GM12878 (cell line): ENCODE measurements at regions not wholly inside any gene's neighbourhood (a gene's known extent, or its start where the extent isn't known, plus 50 kb on each side); places are given as distances from the start of the nearest gene placed in this dataset.

ENCODE experiments used
- ATF2 ChIP-seq: IDR thresholded peaks from 2 replicates; pipeline ENCODE4 v1.6.1; 2012; ENCODE audit warnings: low read length, inconsistent platforms
- BACH1 ChIP-seq: fragments of 450-650 bp; IDR thresholded peaks from 2 replicates; pipeline ENCODE4 v1.6.1; 2017; ENCODE audit warnings: mild to moderate bottlenecking, borderline replicate concordance
- BHLHE40 ChIP-seq, 2 experiments: fragments of 450-650 bp in 1 of 2; IDR thresholded peaks; 2 replicates each; pipeline ENCODE4 v1.6.1; 2011 to 2017; ENCODE audit warnings: low read depth in 2 of 2, borderline replicate concordance in 1 of 2, improper control_type of control experiment in 1 of 2, low read length in 1 of 2, mild to moderate bottlenecking in 1 of 2
- JUNB ChIP-seq: IDR thresholded peaks from 2 replicates; pipeline ENCODE4 v1.6.1; 2016; ENCODE audit warnings: antibody characterized with exemption, mild to moderate bottlenecking

- no peak for TF ChIP-seq ATF2
- no peak for TF ChIP-seq BHLHE40 (IDR thresholded peaks at IDR 0.05; ENCODE audit: borderline replicate concordance in 1 of 2, low read depth in 2 of 2, low read length in 1 of 2)
- no peak for TF ChIP-seq BACH1
- TF ChIP-seq JUNB, result no peak
Observed at GRCh38 chr6:99093456-99094190, 145.9 kb upstream of the FBXL4 start.
